A549 (cell line): ENCODE measurements at regions not wholly inside any gene's neighbourhood (a gene's known extent, or its start where the extent isn't known, plus 50 kb on each side); places are given as distances from the start of the nearest gene placed in this dataset.

Experiments
- ATAC-seq, 2 experiments: fragments of 200-7000 bp in 1 of 2; fragments of >200 bp in 1 of 2; cut with Nextera tagmentation in 1 of 2; cut with Tn5 transposase in 1 of 2; 3 replicates each; pipeline versions ENCODE4 v1.8.0 to v1.9.1; 2018 to 2020; ENCODE audit warnings: mild to moderate bottlenecking in 1 of 2, moderate library complexity in 1 of 2
- CTCF ChIA-PET: fragments of 300-600 bp; sonication (Branson Sonifier 250); formaldehyde crosslinking; extraction: SDS; loops from one replicate; lab custom pipeline; 2021; ENCODE audit warnings: antibody characterized with exemption, inconsistent platforms; lab: Yijun Ruan, JAX
- POLR2A ChIA-PET: fragments of 350-600 bp; formaldehyde crosslinking; extraction: SDS; loops from one replicate; lab custom pipeline; 2021; ENCODE audit warnings: antibody characterized with exemption, inconsistent platforms; lab: Yijun Ruan, JAX
- DNase-seq, 2 experiments: peaks; one replicate each; pipeline versions ENCODE4 v3.0.0 to v3.0.0-alpha.2; 2011 to 2016; ENCODE audit warnings: low read depth in 1 of 2, low spot score in 1 of 2
- FAIRE-seq: peaks from 2 replicates; lab custom pipeline; 2011; peaks lifted over from hg19 to GRCh38; lab: Jason Lieb, UNC
- H3K27ac ChIP-seq, 2 experiments: fragments of >200 bp; sonication (Bioruptor Twin); formaldehyde crosslinking; 3 replicates each; pipeline ENCODE4 v1.5.1; 2016 to 2017
- H3K4me1 ChIP-seq: fragments of >200 bp; sonication (Bioruptor Twin); formaldehyde crosslinking; 3 replicates; pipeline ENCODE4 v1.6.1; 2016
- H3K4me2 ChIP-seq: fragments of >200 bp; sonication (Bioruptor Twin); formaldehyde crosslinking; 3 replicates; pipeline ENCODE4 v1.6.1; 2016
- H3K4me3 ChIP-seq: fragments of >200 bp; sonication (Bioruptor Twin); formaldehyde crosslinking; 3 replicates; pipeline ENCODE4 v1.5.1; 2016
- H3K9me3 ChIP-seq: fragments of >200 bp; sonication (Bioruptor Twin); formaldehyde crosslinking; 3 replicates; pipeline ENCODE4 v1.6.1; 2016
- CBX8 ChIP-seq: fragments of 200-600 bp; sonication (generic); IDR thresholded peaks from 2 replicates; pipeline ENCODE4 v1.6.1; 2016
- CEBPB ChIP-seq, 2 experiments: fragments of >200 bp in 1 of 2; sonication (Bioruptor Twin) in 1 of 2; formaldehyde crosslinking in 1 of 2; IDR thresholded peaks; 2 replicates each; pipeline ENCODE4 v1.6.1; 2012 to 2016
- CHD4 ChIP-seq: fragments of 200-600 bp; sonication (generic); IDR thresholded peaks from 2 replicates; pipeline ENCODE4 v1.6.1; 2016; ENCODE audit warnings: antibody characterized with exemption, mild to moderate bottlenecking, borderline replicate concordance
- E2F6 ChIP-seq: IDR thresholded peaks from 2 replicates; pipeline ENCODE4 v1.6.1; 2012; ENCODE audit warnings: low read depth, borderline replicate concordance
- EHMT2 ChIP-seq: fragments of 200-600 bp; sonication (generic); IDR thresholded peaks from 2 replicates; pipeline ENCODE4 v1.6.1; 2016; ENCODE audit warnings: antibody characterized with exemption, low read depth, mild to moderate bottlenecking, moderate library complexity
- EP300 ChIP-seq, 2 experiments: fragments of >200 bp; sonication (Bioruptor Twin); formaldehyde crosslinking; IDR thresholded peaks; 2 replicates in 1 of 2; 3 replicates in 1 of 2; pipeline ENCODE4 v1.6.1; 2016 to 2017
- FOSL2 ChIP-seq, 2 experiments: fragments of 450-650 bp in 1 of 2; fragments of >200 bp in 1 of 2; sonication (Bioruptor Twin) in 1 of 2; formaldehyde crosslinking; IDR thresholded peaks; 2 replicates each; pipeline versions ENCODE4 v1.5.0 to v1.6.1; 2016 to 2020; ENCODE audit warnings: mild to moderate bottlenecking in 1 of 2, moderate library complexity in 1 of 2
- FOXS1 ChIP-seq: fragments of 250-450 bp; sonication (Bioruptor Pico); IDR thresholded peaks from 2 replicates; pipeline ENCODE4 v1.5.0; 2020; ENCODE audit warnings: mild to moderate bottlenecking, moderate library complexity
- HOXA7 ChIP-seq: fragments of 250-450 bp; sonication (Bioruptor Pico); IDR thresholded peaks from 2 replicates; pipeline ENCODE4 v1.5.0; 2020; ENCODE audit warnings: mild to moderate bottlenecking, moderate library complexity
- HOXB13 ChIP-seq: fragments of 250-450 bp; sonication (Bioruptor Pico); IDR thresholded peaks from 2 replicates; pipeline ENCODE4 v1.5.0; 2020; ENCODE audit warnings: low read depth, mild to moderate bottlenecking, moderate library complexity
- HOXB5 ChIP-seq: fragments of 250-450 bp; sonication (Bioruptor Pico); IDR thresholded peaks from 2 replicates; pipeline ENCODE4 v1.5.0; 2020; ENCODE audit warnings: mild to moderate bottlenecking, moderate library complexity
- JUN ChIP-seq, 2 experiments: fragments of >200 bp; sonication (Bioruptor Twin); formaldehyde crosslinking; IDR thresholded peaks; 2 replicates in 1 of 2; 3 replicates in 1 of 2; pipeline ENCODE4 v1.6.1; 2016 to 2017
- JUNB ChIP-seq: fragments of >200 bp; sonication (Bioruptor Twin); formaldehyde crosslinking; IDR thresholded peaks from 2 replicates; pipeline ENCODE4 v1.6.1; 2016
- MAX ChIP-seq: IDR thresholded peaks from 2 replicates; pipeline ENCODE4 v1.6.1; 2012
- PBX3 ChIP-seq: IDR thresholded peaks from 2 replicates; pipeline ENCODE4 v1.6.1; 2012
- PHF8 ChIP-seq: fragments of 200-600 bp; sonication (generic); IDR thresholded peaks from 2 replicates; pipeline ENCODE4 v1.6.1; 2016; ENCODE audit warnings: low read depth, mild to moderate bottlenecking, antibody characterized with exemption, moderate library complexity, borderline replicate concordance
- RAD21 ChIP-seq, 2 experiments: fragments of >200 bp in 1 of 2; sonication (Bioruptor Twin) in 1 of 2; formaldehyde crosslinking in 1 of 2; IDR thresholded peaks in 1 of 2; conservative IDR thresholded peaks in 1 of 2; 2 replicates in 1 of 2; 3 replicates in 1 of 2; pipeline ENCODE4 v1.6.1; 2012 to 2018; ENCODE audit warnings: inconsistent platforms in 1 of 2
- RARB ChIP-seq: fragments of 250-450 bp; sonication (Bioruptor Pico); IDR thresholded peaks from 2 replicates; pipeline ENCODE4 v1.8.0; 2021; ENCODE audit warnings: mild to moderate bottlenecking, moderate library complexity
- RFX5 ChIP-seq: fragments of 450-650 bp; IDR thresholded peaks from 2 replicates; pipeline ENCODE4 v1.7.1; 2014; ENCODE audit warnings: antibody characterized with exemption, mild to moderate bottlenecking, moderate library complexity
- SMC3 ChIP-seq: fragments of >200 bp; sonication (Bioruptor Twin); formaldehyde crosslinking; IDR thresholded peaks from 3 replicates; pipeline ENCODE4 v1.6.1; 2018; ENCODE audit warnings: inconsistent platforms
- SREBF2 ChIP-seq: fragments of 450-650 bp; IDR thresholded peaks from 2 replicates; pipeline ENCODE4 v1.6.1; 2014; ENCODE audit warnings: mild to moderate bottlenecking, moderate library complexity
- TFCP2L1 ChIP-seq: fragments of 250-450 bp; sonication (Bioruptor Pico); IDR thresholded peaks from 2 replicates; pipeline ENCODE4 v1.5.0; 2021; ENCODE audit warnings: mild to moderate bottlenecking
- ZNF302 ChIP-seq: fragments of 250-450 bp; sonication (Bioruptor Pico); IDR thresholded peaks from 2 replicates; pipeline ENCODE4 v1.9.0; 2021; ENCODE audit warnings: inconsistent platforms, mild to moderate bottlenecking, moderate library complexity
- WGBS: methylation state at CpG from one replicate; pipeline ENCODE4 v1.1.6; 2017; ENCODE audit errors: missing lambda C conversion rate; 5-methylcytosine and 5-hydroxymethylcytosine counted together
- TF ChIP-seq, protein P1 (sequence below): fragments of 250-450 bp; sonication (Bioruptor Pico); IDR thresholded peaks from 2 replicates; pipeline ENCODE4 v1.5.0; 2021; ENCODE audit warnings: mild to moderate bottlenecking, moderate library complexity, borderline replicate concordance
- TF ChIP-seq, protein P2 (sequence below): fragments of 200-600 bp; sonication (generic); IDR thresholded peaks from 2 replicates; pipeline ENCODE4 v1.6.1; 2016; ENCODE audit warnings: antibody characterized with exemption, mild to moderate bottlenecking, moderate library complexity

DNA sequence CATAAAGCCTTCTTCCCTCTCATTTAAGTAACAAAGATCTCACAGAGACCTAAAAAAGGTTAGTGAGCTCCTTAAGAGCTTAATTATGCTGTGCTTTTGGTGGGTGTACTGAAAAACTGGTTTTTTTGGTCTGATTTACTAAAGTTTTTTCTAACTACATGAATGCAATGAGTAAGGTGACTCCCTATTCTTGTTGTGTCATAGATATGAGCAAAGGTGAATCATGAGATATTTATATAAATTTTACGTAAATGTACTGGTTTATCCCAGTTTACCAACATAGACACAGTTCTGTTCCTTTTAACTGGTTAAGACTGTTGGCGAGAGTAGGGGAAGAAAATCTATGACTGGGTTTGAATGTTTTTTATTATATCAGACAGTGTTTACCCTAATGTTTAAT, 250.5 kb downstream of the NR2F1-AS1 start:
- H3K4me1 ChIP-seq: no peaks in the 10 kb centered on the region
- H3K9me3 ChIP-seq: no peaks in the 10 kb centered on the region
- no peak for DNase-seq
- no peak overlapping the region for H3K4me2 ChIP-seq
- CTCF ChIA-PET: no interaction called here
- 39% methylated on average over 2 of the region's 2 CpGs for whole genome bisulfite sequencing
- POLR2A ChIA-PET: no interaction called here
- no peak for FAIRE-seq
- H3K4me3 ChIP-seq: no peak overlapping the region
- H3K27ac ChIP-seq: no peak overlapping the region
- no peak for ATAC-seq
- TF ChIP-seq RAD21 (conservative IDR thresholded peaks at IDR 0.05 in 1 of 2, IDR thresholded peaks at IDR 0.05 in 1 of 2) (no peak), CHD4 (no peak), PHF8 (no peak), TFCP2L1 (CRISPR knock-in tag) (no peak), PBX3 (no peak)

- no peak for FAIRE-seq
- H3K27ac ChIP-seq: no peak overlapping the region
- no peaks in the 10 kb centered on the region for H3K9me3 ChIP-seq
- no peak overlapping the region for H3K4me3 ChIP-seq
- no peak for DNase-seq
- H3K4me1 ChIP-seq: no peaks in the 10 kb centered on the region
- CTCF ChIA-PET: no interaction called here
- TF ChIP-seq JUNB (no peak), SREBF2 (no peak), MAX (no peak), TFCP2L1 (CRISPR knock-in tag) (no peak), HOXB13 (no peak)
- TF ChIP-seq, protein P1, sequence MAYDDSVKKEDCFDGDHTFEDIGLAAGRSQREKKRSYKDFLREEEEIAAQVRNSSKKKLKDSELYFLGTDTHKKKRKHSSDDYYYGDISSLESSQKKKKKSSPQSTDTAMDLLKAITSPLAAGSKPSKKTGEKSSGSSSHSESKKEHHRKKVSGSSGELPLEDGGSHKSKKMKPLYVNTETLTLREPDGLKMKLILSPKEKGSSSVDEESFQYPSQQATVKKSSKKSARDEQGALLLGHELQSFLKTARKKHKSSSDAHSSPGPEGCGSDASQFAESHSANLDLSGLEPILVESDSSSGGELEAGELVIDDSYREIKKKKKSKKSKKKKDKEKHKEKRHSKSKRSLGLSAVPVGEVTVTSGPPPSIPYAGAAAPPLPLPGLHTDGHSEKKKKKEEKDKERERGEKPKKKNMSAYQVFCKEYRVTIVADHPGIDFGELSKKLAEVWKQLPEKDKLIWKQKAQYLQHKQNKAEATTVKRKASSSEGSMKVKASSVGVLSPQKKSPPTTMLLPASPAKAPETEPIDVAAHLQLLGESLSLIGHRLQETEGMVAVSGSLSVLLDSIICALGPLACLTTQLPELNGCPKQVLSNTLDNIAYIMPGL (CRISPR knock-in tag): no peak
- TF ChIP-seq, all 56 proteins: peak for 0
- H3K4me2 ChIP-seq: no peak overlapping the region
- POLR2A ChIA-PET: no interaction called here
- WGBS: 63% methylated on average over 1 of the region's 1 CpG
- no peak for ATAC-seq
Observed at GRCh38 chr5:93329756-93330155, 251.3 kb downstream of the NR2F1-AS1 start.

GRCh38 chr5:93328833-93329232, 252.2 kb downstream of the NR2F1-AS1 start:
- ATAC-seq (no peak), FAIRE-seq (no peak), DNase-seq (no peak)
- TF ChIP-seq PHF8 (no peak), ZNF302 (no peak), JUN (IDR thresholded peaks at IDR 0.05) (no peak), FOSL2 (IDR thresholded peaks at IDR 0.05) (no peak), FOSL2 (CRISPR knock-in tag; IDR thresholded peaks at IDR 0.05) (no peak), CHD4 (no peak), RFX5 (no peak), CBX8 (no peak), FOXS1 (CRISPR knock-in tag) (no peak), HOXB5 (no peak), PBX3 (no peak), SMC3 (no peak), EHMT2 (no peak), SREBF2 (no peak), EP300 (IDR thresholded peaks at IDR 0.05) (no peak), RARB (CRISPR knock-in tag) (no peak), CEBPB (IDR thresholded peaks at IDR 0.05) (no peak), E2F6 (no peak), HOXA7 (CRISPR knock-in tag) (no peak)
- TF ChIP-seq, protein P2, sequence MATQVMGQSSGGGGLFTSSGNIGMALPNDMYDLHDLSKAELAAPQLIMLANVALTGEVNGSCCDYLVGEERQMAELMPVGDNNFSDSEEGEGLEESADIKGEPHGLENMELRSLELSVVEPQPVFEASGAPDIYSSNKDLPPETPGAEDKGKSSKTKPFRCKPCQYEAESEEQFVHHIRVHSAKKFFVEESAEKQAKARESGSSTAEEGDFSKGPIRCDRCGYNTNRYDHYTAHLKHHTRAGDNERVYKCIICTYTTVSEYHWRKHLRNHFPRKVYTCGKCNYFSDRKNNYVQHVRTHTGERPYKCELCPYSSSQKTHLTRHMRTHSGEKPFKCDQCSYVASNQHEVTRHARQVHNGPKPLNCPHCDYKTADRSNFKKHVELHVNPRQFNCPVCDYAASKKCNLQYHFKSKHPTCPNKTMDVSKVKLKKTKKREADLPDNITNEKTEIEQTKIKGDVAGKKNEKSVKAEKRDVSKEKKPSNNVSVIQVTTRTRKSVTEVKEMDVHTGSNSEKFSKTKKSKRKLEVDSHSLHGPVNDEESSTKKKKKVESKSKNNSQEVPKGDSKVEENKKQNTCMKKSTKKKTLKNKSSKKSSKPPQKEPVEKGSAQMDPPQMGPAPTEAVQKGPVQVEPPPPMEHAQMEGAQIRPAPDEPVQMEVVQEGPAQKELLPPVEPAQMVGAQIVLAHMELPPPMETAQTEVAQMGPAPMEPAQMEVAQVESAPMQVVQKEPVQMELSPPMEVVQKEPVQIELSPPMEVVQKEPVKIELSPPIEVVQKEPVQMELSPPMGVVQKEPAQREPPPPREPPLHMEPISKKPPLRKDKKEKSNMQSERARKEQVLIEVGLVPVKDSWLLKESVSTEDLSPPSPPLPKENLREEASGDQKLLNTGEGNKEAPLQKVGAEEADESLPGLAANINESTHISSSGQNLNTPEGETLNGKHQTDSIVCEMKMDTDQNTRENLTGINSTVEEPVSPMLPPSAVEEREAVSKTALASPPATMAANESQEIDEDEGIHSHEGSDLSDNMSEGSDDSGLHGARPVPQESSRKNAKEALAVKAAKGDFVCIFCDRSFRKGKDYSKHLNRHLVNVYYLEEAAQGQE: no peak
- Histone ChIP-seq H3K4me2 (no peak overlapping the region), H3K4me3 (no peak overlapping the region), H3K27ac (no peak overlapping the region), H3K4me1 (no peaks in the 10 kb centered on the region), H3K9me3 (no peaks in the 10 kb centered on the region)
- WGBS: 81% methylated on average over 1 of the region's 1 CpG
- POLR2A ChIA-PET: no interaction called here
- CTCF ChIA-PET: no interaction called here
